AG09319 (cell line): ENCODE measurements at regions not wholly inside any gene's neighbourhood (a gene's known extent, or its start where the extent isn't known, plus 50 kb on each side); places are given as distances from the start of the nearest gene placed in this dataset.
"Not testable (repeated sequence)": the region's sequence is repeated elsewhere in the genome, so short reads cannot be mapped to it uniquely, and the experiment has no call there.

Experiments
- DNase-seq: peaks from one replicate; pipeline ENCODE4 v3.0.0-alpha.2; 2010; ENCODE audit warnings: low read depth; ENCODE audit errors: extremely low read depth
- CTCF ChIP-seq: IDR thresholded peaks from 2 replicates; pipeline ENCODE4 v1.5.1; 2011; ENCODE audit warnings: low read depth, mild to moderate bottlenecking, inconsistent platforms, low read length, moderate library complexity

GRCh38 chr5:88653471-88653870 lies 229.5 kb downstream of the MEF2C start:
- TF ChIP-seq CTCF = no peak
- DNase-seq = no peak

GRCh38 chr5:88647901-88648300 lies 235.1 kb downstream of the MEF2C start:
- no peak for DNase-seq
- TF ChIP-seq CTCF = no peak

GRCh38 chr5:88646866-88647265 lies 236.1 kb downstream of the MEF2C start:
- TF ChIP-seq CTCF = no peak
- DNase-seq = no peak

GRCh38 chr5:88644676-88645075 lies 238.3 kb downstream of the MEF2C start:
- TF ChIP-seq CTCF = no peak

GRCh38 chr5:88643315-88643714 lies 239.7 kb downstream of the MEF2C start:
- DNase-seq = no peak

More at GRCh38 chr5:88644676-88645075, 238.3 kb downstream of the MEF2C start:
- DNase-seq = no peak

GRCh38 chr5:88634014-88634413 lies 249.0 kb downstream of the MEF2C start:
- no peak for DNase-seq
- no peak for TF ChIP-seq CTCF

More at GRCh38 chr5:88643315-88643714, 239.7 kb downstream of the MEF2C start:
- TF ChIP-seq CTCF = no peak

- DNase-seq = not testable (repeated sequence)
Measured at GRCh38 chr5:88622890-88623289, 260.1 kb downstream of the MEF2C start.

- not testable (repeated sequence) for DNase-seq
Measured at GRCh38 chr5:88615767-88616166, 267.2 kb downstream of the MEF2C start.

GRCh38 chr5:88613051-88613450 lies 269.9 kb downstream of the MEF2C start:
- no peak for DNase-seq
- no peak for TF ChIP-seq CTCF
